CD4-positive, alpha-beta T cell treated with Interleukin-12 subunit alpha and Interleukin-12 subunit beta, for 1 hour (primary cell): ENCODE measurements at regions not wholly inside any gene's neighbourhood (a gene's known extent, or its start where the extent isn't known, plus 50 kb on each side); places are given as distances from the start of the nearest gene placed in this dataset.

Experiments used
- DNase-seq: peaks from one replicate; pipeline ENCODE4 v3.0.0-alpha.2; 2020

GRCh38 chr9:96085491-96086143, 210.1 kb downstream of the ERCC6L2 start:
- no peak for DNase-seq

GRCh38 chr9:96084331-96084734, 208.8 kb downstream of the ERCC6L2 start:
- no peak for DNase-seq

GRCh38 chr9:96082516-96083232, 207.2 kb downstream of the ERCC6L2 start:
- DNase-seq, result no peak

- DNase-seq, result no peak
Observed at GRCh38 chr9:96080364-96080763, 204.9 kb downstream of the ERCC6L2 start.

- DNase-seq, result no peak
Observed at GRCh38 chr9:96079779-96080178, 204.3 kb downstream of the ERCC6L2 start.

- no peak for DNase-seq
Observed at GRCh38 chr9:96078897-96079490, 203.5 kb downstream of the ERCC6L2 start.

GRCh38 chr9:96075757-96076156, 200.3 kb downstream of the ERCC6L2 start:
- no peak for DNase-seq

- no peak for DNase-seq
Observed at GRCh38 chr9:96075111-96075510, 199.6 kb downstream of the ERCC6L2 start.

GRCh38 chr9:96073531-96074480, 198.3 kb downstream of the ERCC6L2 start:
- no peak for DNase-seq

GRCh38 chr9:96072930-96073329, 197.4 kb downstream of the ERCC6L2 start:
- DNase-seq, result no peak

GRCh38 chr9:96071815-96072124, 196.3 kb downstream of the ERCC6L2 start:
- no peak for DNase-seq

- peak; percentile 6 for DNase-seq
Observed at GRCh38 chr9:96071076-96071814, 195.8 kb downstream of the ERCC6L2 start.

GRCh38 chr9:96069629-96070220, 194.2 kb downstream of the ERCC6L2 start:
- no peak for DNase-seq

GRCh38 chr9:96068511-96068910, 193.0 kb downstream of the ERCC6L2 start:
- DNase-seq, result no peak

- no peak for DNase-seq
Observed at GRCh38 chr9:96067600-96067999, 192.1 kb downstream of the ERCC6L2 start.

GRCh38 chr9:96067004-96067403, 191.5 kb downstream of the ERCC6L2 start:
- DNase-seq, result no peak

- DNase-seq, result no peak
Observed at GRCh38 chr9:96065482-96066251, 190.2 kb downstream of the ERCC6L2 start.

- DNase-seq, result no peak
Observed at GRCh38 chr9:96064826-96065481, 189.5 kb downstream of the ERCC6L2 start.

GRCh38 chr9:96062854-96063253, 187.4 kb downstream of the ERCC6L2 start:
- no peak for DNase-seq

- DNase-seq, result no peak
Observed at GRCh38 chr9:96062031-96062430, 186.5 kb downstream of the ERCC6L2 start.
